GM23338 (cell line): ENCODE measurements at regions not wholly inside any gene's neighbourhood (a gene's known extent, or its start where the extent isn't known, plus 50 kb on each side); places are given as distances from the start of the nearest gene placed in this dataset.

Experiments
- ATAC-seq: fragments of 200-7000 bp; cut with Tn5 transposase; 3 replicates; pipeline ENCODE4 v1.9.1; 2020
- DNase-seq: peaks from one replicate; pipeline ENCODE4 v3.0.0-alpha.2; 2015; ENCODE audit warnings: low spot score
- H2AFZ ChIP-seq: fragments of 200-600 bp; sonication (generic); 2 replicates; pipeline ENCODE4 v1.8.0; 2016; ENCODE audit warnings: antibody characterized with exemption, mild to moderate bottlenecking, moderate library complexity
- H3F3A ChIP-seq: fragments of 200-600 bp; sonication (generic); replicated peaks from 2 replicates; pipeline ENCODE4 v1.8.0; 2017; ENCODE audit warnings: antibody characterized with exemption, mixed run types, low read depth
- H3K27ac ChIP-seq: fragments of 200-600 bp; sonication (generic); 2 replicates; pipeline ENCODE4 v1.6.1; 2016; ENCODE audit warnings: low read depth
- H3K27me3 ChIP-seq: fragments of 200-600 bp; sonication (generic); 2 replicates; pipeline ENCODE4 v1.8.0; 2016; ENCODE audit warnings: mild to moderate bottlenecking, mixed run types, moderate library complexity; ENCODE audit not compliant: insufficient read depth
- H3K36me3 ChIP-seq: fragments of 200-600 bp; sonication (generic); 2 replicates; pipeline ENCODE4 v1.8.0; 2016; ENCODE audit warnings: mild to moderate bottlenecking; ENCODE audit not compliant: insufficient read depth
- H3K4me1 ChIP-seq: fragments of 200-600 bp; sonication (generic); 2 replicates; pipeline ENCODE4 v1.8.0; 2016; ENCODE audit warnings: mild to moderate bottlenecking, moderate library complexity; ENCODE audit not compliant: insufficient read depth
- H3K4me2 ChIP-seq: fragments of 200-600 bp; sonication (generic); 2 replicates; pipeline ENCODE4 v1.7.1; 2017; ENCODE audit warnings: mixed run types
- H3K4me3 ChIP-seq: fragments of 200-600 bp; sonication (generic); 2 replicates; pipeline ENCODE4 v1.6.1; 2016; ENCODE audit warnings: mixed run types
- H3K79me2 ChIP-seq: fragments of 200-600 bp; sonication (generic); replicated peaks from 2 replicates; pipeline ENCODE4 v1.8.0; 2017; ENCODE audit warnings: mild to moderate bottlenecking; ENCODE audit not compliant: insufficient read depth
- H3K9me2 ChIP-seq: fragments of 200-600 bp; sonication (generic); 2 replicates; pipeline ENCODE4 v1.8.0; 2017; ENCODE audit not compliant: insufficient read depth
- H4K20me1 ChIP-seq: fragments of 200-600 bp; sonication (generic); replicated peaks from 2 replicates; pipeline ENCODE4 v1.8.0; 2017; ENCODE audit warnings: mild to moderate bottlenecking; ENCODE audit not compliant: insufficient read depth
- H3K27ac Mint-ChIP-seq: 2 replicates; pipeline ENCODE4 v1.8.0; 2020; ENCODE audit warnings: inconsistent platforms, mild to moderate bottlenecking, moderate library complexity, mixed read lengths
- H3K27me3 Mint-ChIP-seq: 3 replicates; pipeline ENCODE4 v1.8.0; 2022; ENCODE audit warnings: low read depth, mild to moderate bottlenecking, moderate library complexity, mixed read lengths, inconsistent platforms; ENCODE audit not compliant: insufficient read depth, poor library complexity
- H3K36me3 Mint-ChIP-seq: 3 replicates; pipeline ENCODE4 v1.8.0; 2021; ENCODE audit warnings: low read depth, mild to moderate bottlenecking, inconsistent platforms, moderate library complexity, mixed read lengths
- H3K4me1 Mint-ChIP-seq: 3 replicates; pipeline ENCODE4 v1.8.0; 2020; ENCODE audit warnings: mild to moderate bottlenecking, inconsistent platforms, mixed read lengths
- H3K4me3 Mint-ChIP-seq: 3 replicates; pipeline ENCODE4 v1.8.0; 2021; ENCODE audit warnings: moderate library complexity, mild to moderate bottlenecking, inconsistent platforms, mixed read lengths
- H3K9me3 Mint-ChIP-seq: 3 replicates; pipeline ENCODE4 v1.8.0; 2020; ENCODE audit warnings: moderate library complexity, mild to moderate bottlenecking, inconsistent platforms, mixed read lengths
- NANOG ChIP-seq: IDR thresholded peaks from 2 replicates; pipeline ENCODE4 v1.6.1; 2016; ENCODE audit warnings: antibody characterized with exemption, borderline replicate concordance
- ZNF114 ChIP-seq: fragments of 250-450 bp; sonication (Bioruptor Pico); IDR thresholded peaks from 2 replicates; pipeline ENCODE4 v1.5.0; 2020; ENCODE audit warnings: mild to moderate bottlenecking, moderate library complexity
- ZNF331 ChIP-seq: fragments of 250-450 bp; sonication (Bioruptor Pico); IDR thresholded peaks from 2 replicates; pipeline ENCODE4 v1.5.0; 2020; ENCODE audit warnings: low read depth, mild to moderate bottlenecking, moderate library complexity
- TF ChIP-seq, protein P1 (sequence below): IDR thresholded peaks from one replicate; pipeline ENCODE4 v1.6.1; 2018; ENCODE audit warnings: antibody characterized with exemption; ENCODE audit not compliant: unreplicated experiment
- TF ChIP-seq, protein P2 (sequence below), 2 experiments: fragments of 200-600 bp in 1 of 2; sonication (generic) in 1 of 2; conservative IDR thresholded peaks; 2 replicates each; pipeline versions ENCODE4 v1.5.1 to v1.6.1; 2016 to 2017; ENCODE audit warnings: antibody characterized with exemption in 2 of 2, low read depth in 2 of 2, mild to moderate bottlenecking in 2 of 2, moderate library complexity in 1 of 2

DNA sequence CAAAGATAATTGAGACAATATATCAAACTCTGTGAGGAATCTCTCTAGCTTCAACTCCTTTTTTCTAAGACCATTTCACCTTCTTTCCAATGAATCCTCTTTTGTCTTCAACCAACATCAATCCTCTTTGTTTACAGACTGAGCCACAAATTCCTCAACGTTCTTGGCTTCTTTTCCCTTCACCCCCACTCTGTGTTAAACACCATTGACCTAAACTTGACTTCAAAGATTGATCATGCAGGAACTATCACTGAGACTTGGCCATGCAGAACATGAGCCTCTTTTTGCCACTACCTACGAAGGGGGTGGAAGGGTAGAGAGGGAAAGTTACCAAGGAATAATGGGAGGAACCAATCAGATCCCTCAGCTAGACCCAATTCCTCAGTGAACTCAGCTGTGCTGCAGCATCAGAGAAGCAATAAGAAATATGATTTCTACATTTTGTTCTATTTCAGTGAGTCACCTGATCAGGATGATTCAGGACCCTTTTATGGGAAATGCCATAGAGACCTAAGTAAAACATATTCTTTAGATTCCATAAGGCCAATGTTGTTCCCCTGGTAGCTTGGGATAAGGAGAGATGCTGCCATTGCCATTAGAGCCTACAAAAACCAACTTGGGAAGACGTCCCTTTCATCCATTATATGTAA is 187.7 kb upstream of the RGMB start (continued):
- TF ChIP-seq ZNF331 (CRISPR knock-in tag) (no peak), NANOG (no peak)
- TF ChIP-seq, protein P1, sequence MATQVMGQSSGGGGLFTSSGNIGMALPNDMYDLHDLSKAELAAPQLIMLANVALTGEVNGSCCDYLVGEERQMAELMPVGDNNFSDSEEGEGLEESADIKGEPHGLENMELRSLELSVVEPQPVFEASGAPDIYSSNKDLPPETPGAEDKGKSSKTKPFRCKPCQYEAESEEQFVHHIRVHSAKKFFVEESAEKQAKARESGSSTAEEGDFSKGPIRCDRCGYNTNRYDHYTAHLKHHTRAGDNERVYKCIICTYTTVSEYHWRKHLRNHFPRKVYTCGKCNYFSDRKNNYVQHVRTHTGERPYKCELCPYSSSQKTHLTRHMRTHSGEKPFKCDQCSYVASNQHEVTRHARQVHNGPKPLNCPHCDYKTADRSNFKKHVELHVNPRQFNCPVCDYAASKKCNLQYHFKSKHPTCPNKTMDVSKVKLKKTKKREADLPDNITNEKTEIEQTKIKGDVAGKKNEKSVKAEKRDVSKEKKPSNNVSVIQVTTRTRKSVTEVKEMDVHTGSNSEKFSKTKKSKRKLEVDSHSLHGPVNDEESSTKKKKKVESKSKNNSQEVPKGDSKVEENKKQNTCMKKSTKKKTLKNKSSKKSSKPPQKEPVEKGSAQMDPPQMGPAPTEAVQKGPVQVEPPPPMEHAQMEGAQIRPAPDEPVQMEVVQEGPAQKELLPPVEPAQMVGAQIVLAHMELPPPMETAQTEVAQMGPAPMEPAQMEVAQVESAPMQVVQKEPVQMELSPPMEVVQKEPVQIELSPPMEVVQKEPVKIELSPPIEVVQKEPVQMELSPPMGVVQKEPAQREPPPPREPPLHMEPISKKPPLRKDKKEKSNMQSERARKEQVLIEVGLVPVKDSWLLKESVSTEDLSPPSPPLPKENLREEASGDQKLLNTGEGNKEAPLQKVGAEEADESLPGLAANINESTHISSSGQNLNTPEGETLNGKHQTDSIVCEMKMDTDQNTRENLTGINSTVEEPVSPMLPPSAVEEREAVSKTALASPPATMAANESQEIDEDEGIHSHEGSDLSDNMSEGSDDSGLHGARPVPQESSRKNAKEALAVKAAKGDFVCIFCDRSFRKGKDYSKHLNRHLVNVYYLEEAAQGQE = no peak
- TF ChIP-seq, protein P2, sequence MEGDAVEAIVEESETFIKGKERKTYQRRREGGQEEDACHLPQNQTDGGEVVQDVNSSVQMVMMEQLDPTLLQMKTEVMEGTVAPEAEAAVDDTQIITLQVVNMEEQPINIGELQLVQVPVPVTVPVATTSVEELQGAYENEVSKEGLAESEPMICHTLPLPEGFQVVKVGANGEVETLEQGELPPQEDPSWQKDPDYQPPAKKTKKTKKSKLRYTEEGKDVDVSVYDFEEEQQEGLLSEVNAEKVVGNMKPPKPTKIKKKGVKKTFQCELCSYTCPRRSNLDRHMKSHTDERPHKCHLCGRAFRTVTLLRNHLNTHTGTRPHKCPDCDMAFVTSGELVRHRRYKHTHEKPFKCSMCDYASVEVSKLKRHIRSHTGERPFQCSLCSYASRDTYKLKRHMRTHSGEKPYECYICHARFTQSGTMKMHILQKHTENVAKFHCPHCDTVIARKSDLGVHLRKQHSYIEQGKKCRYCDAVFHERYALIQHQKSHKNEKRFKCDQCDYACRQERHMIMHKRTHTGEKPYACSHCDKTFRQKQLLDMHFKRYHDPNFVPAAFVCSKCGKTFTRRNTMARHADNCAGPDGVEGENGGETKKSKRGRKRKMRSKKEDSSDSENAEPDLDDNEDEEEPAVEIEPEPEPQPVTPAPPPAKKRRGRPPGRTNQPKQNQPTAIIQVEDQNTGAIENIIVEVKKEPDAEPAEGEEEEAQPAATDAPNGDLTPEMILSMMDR (conservative IDR thresholded peaks at IDR 0.05; ENCODE audit: low read depth in 2 of 2) = no peak

DNA sequence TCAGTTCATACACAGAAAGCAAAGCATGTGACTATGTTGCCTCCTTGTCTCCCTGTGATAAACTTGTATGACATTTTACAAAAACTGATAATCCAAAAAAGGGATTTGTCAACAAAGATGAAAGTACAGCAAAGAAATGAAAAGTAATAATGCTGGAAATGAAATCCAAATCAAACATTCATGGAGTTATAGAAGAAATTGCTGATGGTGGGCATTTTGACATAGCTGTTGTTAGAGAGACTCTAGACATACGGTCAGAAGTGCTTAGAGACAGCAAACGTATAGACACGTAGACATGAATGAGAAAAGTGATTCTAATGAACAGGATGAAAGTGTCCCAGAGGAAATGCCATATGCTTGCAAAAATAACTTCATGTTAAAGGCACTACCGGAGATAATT is 186.9 kb upstream of the RGMB start:
- H3K79me2 ChIP-seq = no peaks in the 10 kb centered on the region
- TF ChIP-seq ZNF114 (CRISPR knock-in tag) = no peak
- no peak for TF ChIP-seq ZNF331 (CRISPR knock-in tag)
- TF ChIP-seq, protein P1 = no peak
- TF ChIP-seq, protein P2 (conservative IDR thresholded peaks at IDR 0.05; ENCODE audit: low read depth in 2 of 2) = no peak

More for the DNA sequence above, 186.9 kb upstream of the RGMB start:
- Histone ChIP-seq H3K9me2 (peaks cover 8% of the 10 kb centered on the region; the same call in 1 of the 2 replicates), H3K4me3 (no peak overlapping the region), H3K27me3 (no peaks in the 10 kb centered on the region), H3K27ac (no peak overlapping the region), H3F3A (no peaks in the 10 kb centered on the region), H2AFZ (no peak overlapping the region), H3K36me3 (no peaks in the 10 kb centered on the region), H4K20me1 (no peaks in the 10 kb centered on the region), H3K4me1 (no peaks in the 10 kb centered on the region), H3K4me2 (no peak overlapping the region)
- H3K27ac Mint-ChIP-seq = no peak overlapping the region
- no peak overlapping the region for H3K4me3 Mint-ChIP-seq
- H3K4me1 Mint-ChIP-seq = no peaks in the 10 kb centered on the region
- no peaks in the 10 kb centered on the region for H3K36me3 Mint-ChIP-seq
- no peaks in the 10 kb centered on the region for H3K27me3 Mint-ChIP-seq
- ATAC-seq (no peak), DNase-seq (no peak)
- H3K9me3 Mint-ChIP-seq = no peaks in the 10 kb centered on the region
